ENCODE measurements at regions not wholly inside any gene's neighbourhood (a gene's known extent, or its start where the extent isn't known, plus 50 kb on each side); places are given as distances from the start of the nearest gene placed in this dataset.

DNA sequence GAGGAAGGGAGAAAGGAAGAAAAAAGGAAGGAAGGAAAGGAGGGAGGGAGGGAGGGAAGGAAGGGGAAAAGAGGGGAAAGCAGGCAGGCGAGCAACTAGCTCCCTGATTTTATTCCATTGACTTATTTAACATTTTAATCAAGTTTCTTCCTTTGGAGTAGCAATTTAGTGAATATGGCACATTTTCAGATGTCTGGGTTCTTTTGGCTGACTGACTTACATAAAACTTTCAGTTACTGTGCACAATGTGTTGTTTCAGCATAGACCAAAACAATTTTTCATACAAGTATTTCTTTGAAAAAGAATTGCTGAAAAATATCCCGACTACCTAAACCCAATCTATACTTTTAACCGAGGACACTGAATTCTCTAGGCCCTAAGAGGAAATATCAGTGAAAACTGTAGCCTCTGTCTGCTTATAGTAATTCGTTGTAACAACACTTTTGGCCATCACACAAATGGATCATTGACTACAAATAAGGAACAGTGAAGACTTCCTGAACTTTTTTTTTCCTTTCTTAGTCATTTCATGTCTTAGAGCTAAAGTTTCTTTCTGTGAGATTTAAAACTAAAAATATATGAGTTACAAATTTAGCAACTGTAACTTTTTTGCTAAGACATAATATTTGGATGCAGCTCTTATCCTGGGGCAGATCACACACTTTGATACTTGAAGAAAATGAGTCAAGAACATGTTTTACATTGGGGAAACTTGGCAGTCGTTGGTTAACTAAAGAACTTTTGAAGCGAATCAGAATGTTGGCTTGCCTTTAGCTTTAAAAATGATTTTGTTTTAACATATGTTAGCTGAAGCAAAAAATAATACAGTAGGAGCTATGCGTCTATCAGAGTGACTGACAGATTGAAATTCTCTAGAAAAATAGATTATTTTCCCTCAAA is 79.6 kb downstream of the SOX2 start:
- TF ChIP-seq, protein P1, sequence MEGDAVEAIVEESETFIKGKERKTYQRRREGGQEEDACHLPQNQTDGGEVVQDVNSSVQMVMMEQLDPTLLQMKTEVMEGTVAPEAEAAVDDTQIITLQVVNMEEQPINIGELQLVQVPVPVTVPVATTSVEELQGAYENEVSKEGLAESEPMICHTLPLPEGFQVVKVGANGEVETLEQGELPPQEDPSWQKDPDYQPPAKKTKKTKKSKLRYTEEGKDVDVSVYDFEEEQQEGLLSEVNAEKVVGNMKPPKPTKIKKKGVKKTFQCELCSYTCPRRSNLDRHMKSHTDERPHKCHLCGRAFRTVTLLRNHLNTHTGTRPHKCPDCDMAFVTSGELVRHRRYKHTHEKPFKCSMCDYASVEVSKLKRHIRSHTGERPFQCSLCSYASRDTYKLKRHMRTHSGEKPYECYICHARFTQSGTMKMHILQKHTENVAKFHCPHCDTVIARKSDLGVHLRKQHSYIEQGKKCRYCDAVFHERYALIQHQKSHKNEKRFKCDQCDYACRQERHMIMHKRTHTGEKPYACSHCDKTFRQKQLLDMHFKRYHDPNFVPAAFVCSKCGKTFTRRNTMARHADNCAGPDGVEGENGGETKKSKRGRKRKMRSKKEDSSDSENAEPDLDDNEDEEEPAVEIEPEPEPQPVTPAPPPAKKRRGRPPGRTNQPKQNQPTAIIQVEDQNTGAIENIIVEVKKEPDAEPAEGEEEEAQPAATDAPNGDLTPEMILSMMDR (IDR thresholded peaks at IDR 0.05; ENCODE audit: insufficient read depth, low read length) = no peak
- no peak overlapping the region for H3K4me3 ChIP-seq (ENCODE audit: low read depth, low read length)
- DNase-seq (ENCODE audit: low read depth) = no peak

- no peak for DNase-seq (ENCODE audit: low read depth)
- TF ChIP-seq, protein P1 (IDR thresholded peaks at IDR 0.05; ENCODE audit: insufficient read depth, low read length) = no peak
Observed at GRCh38 chr3:181793006-181793405, 81.3 kb downstream of the SOX2 start.

DNA sequence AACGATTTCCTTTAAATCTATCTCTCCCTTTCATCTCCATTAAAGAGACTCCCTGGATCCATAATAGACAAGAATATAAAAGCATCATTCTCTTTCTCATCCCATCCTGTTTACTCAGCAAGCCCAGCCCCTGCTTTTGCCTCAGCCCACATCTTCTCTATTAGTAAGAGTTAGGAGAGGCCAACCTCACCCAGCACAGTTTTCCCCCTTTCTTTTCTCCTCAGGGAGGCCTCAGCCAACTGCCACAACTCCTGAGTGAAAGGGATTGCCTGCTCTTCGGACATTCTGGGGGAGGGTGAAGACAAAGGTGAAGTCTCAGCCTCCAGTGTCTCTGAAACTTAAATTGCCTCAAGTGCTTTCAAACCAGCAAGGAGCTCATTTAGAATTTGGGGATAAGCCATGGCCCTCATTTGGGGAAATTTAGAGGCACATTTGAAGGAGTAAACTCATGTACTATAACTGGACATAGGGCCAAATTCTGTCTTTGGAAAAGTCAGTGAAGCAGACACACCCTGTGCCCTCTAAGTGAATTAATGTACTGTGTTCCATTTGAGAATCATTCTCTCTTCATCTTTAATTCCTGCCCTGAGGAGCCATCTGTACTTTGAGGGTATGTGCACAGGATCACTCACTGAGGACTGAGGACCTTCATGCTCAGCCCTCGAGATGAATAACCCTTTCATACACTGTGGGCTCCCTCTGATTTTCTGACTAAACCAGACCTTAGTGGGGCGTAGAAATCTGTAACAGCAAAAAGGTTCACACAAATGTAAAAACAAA is 82.5 kb downstream of the SOX2 start:
- no peak for DNase-seq (ENCODE audit: low read depth)
- TF ChIP-seq, protein P1 (IDR thresholded peaks at IDR 0.05; ENCODE audit: insufficient read depth, low read length) = no peak
- no peak overlapping the region for H3K4me3 ChIP-seq (ENCODE audit: low read depth, low read length)

More at GRCh38 chr3:181793006-181793405, 81.3 kb downstream of the SOX2 start:
- H3K4me3 ChIP-seq (ENCODE audit: low read depth, low read length) = no peak overlapping the region

- TF ChIP-seq, protein P1 (IDR thresholded peaks at IDR 0.05; ENCODE audit: insufficient read depth, low read length) = no peak
- DNase-seq (ENCODE audit: low read depth) = no peak
- H3K4me3 ChIP-seq (ENCODE audit: low read depth, low read length) = no peak overlapping the region
Observed at GRCh38 chr3:181796641-181797040, 84.9 kb downstream of the SOX2 start.

DNA sequence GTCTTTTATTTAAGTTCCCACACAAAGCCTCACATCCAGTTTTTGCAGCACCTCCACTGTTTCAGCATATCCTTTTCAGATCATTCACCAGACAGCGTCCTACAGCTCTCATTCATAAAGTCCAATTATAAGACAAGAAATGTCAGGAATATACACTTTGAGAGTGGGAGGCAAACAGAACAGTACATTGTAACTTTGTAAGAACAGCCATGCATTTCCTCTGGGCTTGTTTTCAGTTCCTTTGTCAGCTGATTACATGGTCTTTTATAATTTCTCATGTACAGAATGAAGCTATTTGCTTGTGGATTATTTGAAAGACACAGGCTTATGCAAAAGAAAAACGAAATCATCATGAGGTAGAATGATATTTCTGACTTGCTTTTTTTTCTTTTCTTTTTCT is 85.7 kb downstream of the SOX2 start:
- DNase-seq (ENCODE audit: low read depth) = no peak
- TF ChIP-seq, protein P1 (IDR thresholded peaks at IDR 0.05; ENCODE audit: insufficient read depth, low read length) = no peak
- no peak overlapping the region for H3K4me3 ChIP-seq (ENCODE audit: low read depth, low read length)

DNA sequence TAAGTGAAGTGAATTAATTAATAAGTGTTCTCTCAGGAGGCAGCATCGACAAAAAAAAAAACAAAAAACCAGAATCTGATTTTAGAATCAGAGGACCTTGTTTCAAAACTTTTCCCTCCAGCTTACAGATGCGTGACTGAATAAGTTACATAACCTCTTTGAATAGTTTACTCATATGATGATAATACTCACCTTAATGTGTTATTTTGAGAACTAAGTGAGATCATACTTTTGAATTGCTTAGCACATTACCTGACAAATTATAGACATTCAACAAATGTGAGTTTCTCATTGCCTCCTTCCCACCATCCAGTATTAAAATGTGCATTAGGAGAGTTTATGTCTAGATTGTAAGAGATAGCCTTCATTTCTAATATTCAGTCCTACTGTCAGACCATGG is 94.0 kb downstream of the SOX2 start:
- DNase-seq (ENCODE audit: low read depth) = no peak
- H3K4me3 ChIP-seq (ENCODE audit: low read depth, low read length) = no peak overlapping the region
- TF ChIP-seq, protein P1 (IDR thresholded peaks at IDR 0.05; ENCODE audit: insufficient read depth, low read length) = no peak

Measured in fibroblast of the aortic adventitia (primary cell).